ENCODE measurements at regions not wholly inside any gene's neighbourhood (a gene's known extent, or its start where the extent isn't known, plus 50 kb on each side); places are given as distances from the start of the nearest gene placed in this dataset.

DNA sequence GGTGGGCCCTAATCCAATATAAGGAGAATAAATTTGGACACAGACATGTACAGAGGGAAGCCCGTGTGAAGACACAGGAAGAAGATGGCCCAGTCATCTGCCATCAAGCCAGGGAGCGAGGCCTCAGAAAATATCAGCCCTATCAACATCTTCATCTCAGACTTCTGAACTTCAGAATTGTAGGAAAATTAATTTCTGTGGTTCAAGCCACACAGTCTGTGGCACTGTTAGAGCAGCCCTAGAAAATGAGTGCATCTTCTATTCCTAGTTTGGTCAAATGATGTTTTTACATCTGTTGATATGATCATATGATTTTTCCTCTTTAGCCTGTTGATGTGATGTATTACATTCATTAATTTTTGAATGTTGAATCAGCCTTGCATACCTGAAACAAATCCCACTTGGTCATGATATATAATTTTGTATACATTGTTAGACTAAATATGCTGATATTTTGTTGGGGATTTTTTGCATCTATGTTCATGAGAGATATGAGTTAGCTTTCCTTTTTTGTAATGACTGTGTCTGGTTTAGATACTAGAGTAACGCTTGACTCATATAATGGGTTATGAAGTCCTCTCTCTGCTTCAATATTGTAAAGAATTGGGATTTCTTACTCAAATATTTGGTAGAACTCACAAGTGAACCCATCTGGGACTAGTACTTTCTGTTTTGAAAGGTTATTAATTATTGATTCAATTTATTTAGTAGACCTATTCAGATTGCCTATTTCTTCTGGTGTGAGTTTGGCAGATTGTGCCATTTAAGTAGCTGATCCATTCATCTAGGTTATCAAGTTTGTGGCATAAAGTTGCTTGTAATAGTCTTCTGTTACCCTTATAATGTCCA lies 451.4 kb downstream of the EIPR1 start:
- no peak overlapping the region for H3K27ac Mint-ChIP-seq
- ATAC-seq (ENCODE audit: low read depth) (no peak), DNase-seq (ENCODE audit: low spot score in 2 of 2) (no peak)
- H3K9me3 Mint-ChIP-seq = peaks cover 9% of the 10 kb centered on the region
- no peaks in the 10 kb centered on the region for H3K36me3 Mint-ChIP-seq
- H3K4me1 Mint-ChIP-seq = peaks cover 2% of the 10 kb centered on the region
- no peaks in the 10 kb centered on the region for H3K27me3 Mint-ChIP-seq
- no peak overlapping the region for H3K4me3 Mint-ChIP-seq

DNA sequence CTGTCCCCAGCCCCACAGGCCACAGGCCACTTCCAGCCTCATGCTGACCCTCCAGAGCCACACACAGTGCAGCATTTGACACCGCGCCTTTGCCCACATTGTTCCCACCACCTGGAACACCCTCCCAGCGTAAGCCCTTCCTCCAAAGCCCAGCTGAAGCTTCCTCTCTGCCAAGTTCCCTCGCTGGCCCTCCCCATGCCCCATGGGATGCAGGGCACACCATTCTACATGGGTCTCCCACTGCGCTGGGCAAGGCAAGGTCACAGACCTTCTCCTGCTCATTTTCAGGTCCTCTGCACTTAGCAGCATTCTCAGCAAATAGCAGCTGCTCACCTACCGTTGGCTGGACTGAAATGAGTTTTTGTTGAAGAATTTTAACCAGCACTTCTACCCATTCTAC lies 455.5 kb downstream of the EIPR1 start:
- no peak for ATAC-seq (ENCODE audit: low read depth)
- DNase-seq (ENCODE audit: low spot score in 2 of 2) = no peak
- Mint-ChIP-seq H3K4me3 (no peak overlapping the region), H3K27me3 (peaks cover 2% of the 10 kb centered on the region), H3K36me3 (no peaks in the 10 kb centered on the region), H3K4me1 (peaks cover 2% of the 10 kb centered on the region), H3K9me3 (no peaks in the 10 kb centered on the region), H3K27ac (no peak overlapping the region)

DNA sequence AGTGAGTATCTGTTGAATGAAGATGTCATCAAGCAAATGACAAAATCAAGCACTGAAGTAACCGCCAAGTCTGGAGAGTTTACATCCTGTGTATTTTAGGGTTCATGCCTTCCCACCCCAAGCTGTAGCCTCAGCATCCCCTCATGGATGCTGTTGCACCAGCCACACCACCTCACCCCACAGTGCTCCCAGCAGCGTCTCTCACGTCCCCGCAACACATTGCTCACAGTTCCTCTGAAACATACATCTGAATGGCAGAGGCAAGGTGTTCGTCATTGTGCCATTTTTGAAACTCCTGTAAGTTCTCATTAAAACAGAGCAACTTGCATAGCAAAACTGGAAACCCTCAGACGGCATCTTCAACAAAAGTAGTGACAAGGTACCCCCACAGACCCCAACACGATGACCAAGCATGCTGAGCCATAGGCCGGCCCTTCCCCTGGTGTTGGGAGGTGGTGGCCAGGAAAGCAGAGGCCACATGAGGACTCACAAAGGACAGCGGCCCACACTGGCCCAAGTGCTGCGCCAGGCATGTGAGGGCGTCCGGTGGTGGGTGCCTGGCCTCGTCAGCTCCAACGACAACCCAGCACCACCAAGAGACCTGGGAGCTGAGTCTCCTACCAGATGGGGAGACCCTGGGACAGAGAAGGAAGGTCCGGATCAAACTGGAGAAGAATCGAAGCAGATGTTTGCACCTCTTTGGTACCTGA lies 456.5 kb downstream of the EIPR1 start:
- Mint-ChIP-seq H3K9me3 (no peaks in the 10 kb centered on the region), H3K4me1 (no peaks in the 10 kb centered on the region), H3K27me3 (peaks cover 2% of the 10 kb centered on the region), H3K36me3 (no peaks in the 10 kb centered on the region), H3K27ac (no peak overlapping the region), H3K4me3 (no peak overlapping the region)
- ATAC-seq (ENCODE audit: low read depth) = no peak
- DNase-seq (ENCODE audit: low spot score in 2 of 2) = no peak

DNA sequence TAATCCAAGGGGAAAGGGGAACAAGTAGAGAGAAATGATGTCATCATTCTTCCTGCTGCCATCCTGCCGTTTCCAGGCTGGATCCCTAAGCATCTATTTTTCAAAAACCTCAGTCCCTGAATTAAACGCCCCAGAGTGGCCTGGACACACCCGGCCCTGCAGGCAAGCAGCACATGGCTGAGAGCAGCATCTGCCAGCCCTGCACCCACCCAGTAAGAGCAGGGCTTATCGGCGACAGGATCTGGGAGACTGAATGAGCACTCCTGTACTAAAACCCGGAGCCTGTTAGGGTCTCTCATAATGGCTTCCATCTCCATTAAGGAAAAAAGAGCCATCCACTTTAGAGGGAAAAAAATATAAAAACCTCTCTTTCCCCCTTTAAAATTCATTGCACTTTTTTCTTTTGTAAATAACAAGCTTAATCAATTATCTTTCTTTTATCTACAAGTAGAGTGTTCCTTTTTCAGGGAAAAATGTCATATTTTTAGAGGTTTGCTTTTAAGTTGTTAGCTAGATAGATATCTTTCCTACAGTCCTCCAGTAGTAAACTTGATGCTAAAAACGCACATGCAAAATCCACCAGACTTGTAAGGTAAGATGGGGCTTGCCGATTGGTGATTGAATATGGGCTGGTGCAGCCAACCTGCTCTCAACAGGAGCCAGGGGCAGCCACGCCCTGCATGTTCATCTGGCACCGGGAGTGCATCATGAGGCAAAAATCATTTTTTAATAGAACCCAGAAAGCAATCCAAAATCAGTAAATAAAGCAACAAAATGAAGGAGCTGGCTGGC lies 457.8 kb downstream of the EIPR1 start:
- DNase-seq (ENCODE audit: low spot score in 2 of 2) (no peak), ATAC-seq (ENCODE audit: low read depth) (no peak)
- Mint-ChIP-seq H3K27ac (no peak overlapping the region), H3K9me3 (peaks cover 4% of the 10 kb centered on the region), H3K4me3 (no peak overlapping the region), H3K36me3 (no peaks in the 10 kb centered on the region), H3K4me1 (no peaks in the 10 kb centered on the region), H3K27me3 (peaks cover 7% of the 10 kb centered on the region)

DNA sequence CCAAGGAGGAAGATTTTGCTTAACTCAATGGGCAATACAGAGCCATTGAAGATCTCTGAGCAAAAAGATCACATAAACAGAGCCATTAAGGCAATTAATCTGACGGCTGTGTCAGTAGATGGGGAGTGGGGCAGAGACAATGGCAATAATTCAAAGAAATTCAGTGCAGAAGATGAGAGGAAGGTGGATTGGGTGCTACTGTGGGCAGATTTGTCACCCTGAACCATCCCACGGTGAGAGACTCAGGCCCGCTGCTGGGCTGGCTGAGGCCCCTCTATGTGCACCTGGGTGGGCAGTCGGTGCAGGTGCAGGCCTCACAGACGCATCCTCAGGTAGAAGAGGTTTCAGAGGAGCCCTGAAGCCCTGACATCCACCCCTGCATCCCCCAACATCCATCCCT lies 458.6 kb downstream of the EIPR1 start:
- Mint-ChIP-seq H3K4me1 (no peaks in the 10 kb centered on the region), H3K36me3 (no peaks in the 10 kb centered on the region), H3K4me3 (no peak overlapping the region), H3K27ac (no peak overlapping the region), H3K9me3 (peaks cover 4% of the 10 kb centered on the region), H3K27me3 (peaks cover 7% of the 10 kb centered on the region)
- ATAC-seq (ENCODE audit: low read depth) (no peak), DNase-seq (ENCODE audit: low spot score in 2 of 2) (no peak)

DNA sequence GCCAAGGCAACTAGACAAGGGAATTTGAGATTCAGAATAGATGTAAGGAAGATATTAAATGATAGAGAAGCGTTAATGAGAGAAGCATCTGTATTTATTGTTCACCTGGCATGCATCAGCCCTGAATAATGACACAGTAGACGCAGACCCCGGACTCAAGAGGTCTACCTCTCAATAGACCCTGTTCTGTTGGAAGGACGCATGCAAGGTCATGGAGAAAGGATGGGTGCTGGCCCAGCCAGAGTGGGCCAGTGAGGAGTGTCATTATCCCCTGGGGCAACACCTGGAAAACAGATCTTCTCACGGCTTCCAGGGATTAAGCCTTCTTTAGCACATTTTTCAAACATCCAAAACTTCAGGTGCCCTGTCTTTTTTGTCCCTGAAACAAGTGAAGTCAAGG lies 461.0 kb downstream of the EIPR1 start:
- Mint-ChIP-seq H3K4me3 (no peak overlapping the region), H3K4me1 (no peaks in the 10 kb centered on the region), H3K27ac (no peak overlapping the region), H3K9me3 (peaks cover 4% of the 10 kb centered on the region), H3K27me3 (peaks cover 7% of the 10 kb centered on the region), H3K36me3 (no peaks in the 10 kb centered on the region)
- ATAC-seq (ENCODE audit: low read depth) (no peak), DNase-seq (ENCODE audit: low spot score in 2 of 2) (no peak)

DNA sequence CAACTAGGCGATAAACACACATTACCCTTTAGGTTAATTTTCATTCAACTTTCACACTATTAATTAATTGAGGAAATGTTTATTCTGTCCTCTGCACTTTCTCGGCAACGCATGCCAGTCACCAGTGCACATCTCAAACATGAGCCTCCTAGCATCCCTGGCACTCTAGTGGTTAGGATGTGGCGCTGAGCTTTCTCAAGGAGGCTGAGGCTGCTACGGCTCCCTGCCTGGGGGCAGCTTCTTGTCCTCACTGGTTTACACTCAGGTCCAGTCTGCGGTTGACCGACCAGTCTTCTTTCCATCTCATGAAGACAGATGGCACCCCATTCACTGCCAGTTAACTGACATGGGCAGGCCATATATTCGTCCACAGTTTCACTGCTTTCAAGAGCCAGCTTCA lies 463.4 kb downstream of the EIPR1 start:
- H3K27me3 Mint-ChIP-seq = peaks cover 10% of the 10 kb centered on the region
- H3K27ac Mint-ChIP-seq = no peak overlapping the region
- H3K4me3 Mint-ChIP-seq = no peak overlapping the region
- DNase-seq (ENCODE audit: low spot score in 2 of 2) = no peak
- no peaks in the 10 kb centered on the region for H3K4me1 Mint-ChIP-seq
- no peaks in the 10 kb centered on the region for H3K36me3 Mint-ChIP-seq
- H3K9me3 Mint-ChIP-seq = peaks cover 5% of the 10 kb centered on the region
- ATAC-seq (ENCODE audit: low read depth) = no peak

DNA sequence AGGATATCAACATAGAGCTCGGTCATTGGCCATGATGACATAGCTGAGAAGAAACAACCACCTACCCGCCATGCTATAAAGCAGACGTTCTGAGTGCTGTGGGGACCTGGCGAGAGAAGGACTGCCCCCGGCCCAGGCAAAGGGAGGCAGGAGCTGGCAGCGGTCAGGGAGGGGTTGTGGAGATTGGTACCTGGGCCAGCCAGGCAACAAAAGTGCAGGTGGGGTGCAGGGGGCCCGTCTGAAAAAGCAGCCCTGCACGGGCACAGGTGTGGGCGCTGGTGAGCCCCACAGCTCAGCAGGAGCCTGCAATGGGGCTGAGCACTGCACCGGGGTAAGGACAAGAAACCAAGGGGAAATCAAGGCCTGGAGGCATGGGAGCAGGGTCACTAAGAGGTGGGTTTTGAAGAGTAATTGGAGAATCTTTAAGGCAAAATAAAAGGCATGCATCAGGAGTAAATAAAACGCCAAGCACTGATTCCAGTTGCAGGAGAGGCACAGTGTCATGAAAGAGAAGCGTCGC lies 464.0 kb downstream of the EIPR1 start:
- H3K4me1 Mint-ChIP-seq = no peaks in the 10 kb centered on the region
- no peaks in the 10 kb centered on the region for H3K36me3 Mint-ChIP-seq
- no peak for DNase-seq (ENCODE audit: low spot score in 2 of 2)
- no peak overlapping the region for H3K27ac Mint-ChIP-seq
- ATAC-seq (ENCODE audit: low read depth) = no peak
- no peak overlapping the region for H3K4me3 Mint-ChIP-seq
- peaks cover 13% of the 10 kb centered on the region for H3K27me3 Mint-ChIP-seq
- H3K9me3 Mint-ChIP-seq = peaks cover 5% of the 10 kb centered on the region

DNA sequence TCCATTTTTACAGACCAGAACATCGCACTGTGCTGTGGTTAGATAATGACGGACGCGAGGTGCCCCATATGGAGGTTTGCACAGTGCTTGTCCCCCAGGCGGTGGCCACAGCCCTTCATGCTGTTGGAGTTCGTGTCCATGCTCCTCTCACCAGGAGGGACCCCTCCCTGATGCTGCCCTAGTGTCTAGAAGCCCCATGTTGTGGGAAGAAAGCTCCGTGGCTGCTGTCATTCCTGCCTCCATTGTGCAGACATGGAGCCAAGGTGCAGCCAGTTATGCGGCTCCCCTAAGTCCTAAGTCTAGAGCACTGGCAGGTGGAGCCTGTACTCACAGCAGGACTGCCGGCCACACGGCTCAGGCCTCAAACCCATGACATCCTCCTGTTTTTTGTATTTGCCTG lies 464.9 kb downstream of the EIPR1 start:
- H3K4me1 Mint-ChIP-seq = no peaks in the 10 kb centered on the region
- H3K9me3 Mint-ChIP-seq = peaks cover 5% of the 10 kb centered on the region
- peaks cover 13% of the 10 kb centered on the region for H3K27me3 Mint-ChIP-seq
- no peak overlapping the region for H3K4me3 Mint-ChIP-seq
- H3K27ac Mint-ChIP-seq = no peak overlapping the region
- ATAC-seq (ENCODE audit: low read depth) (no peak), DNase-seq (ENCODE audit: low spot score in 2 of 2) (no peak)
- H3K36me3 Mint-ChIP-seq = no peaks in the 10 kb centered on the region

DNA sequence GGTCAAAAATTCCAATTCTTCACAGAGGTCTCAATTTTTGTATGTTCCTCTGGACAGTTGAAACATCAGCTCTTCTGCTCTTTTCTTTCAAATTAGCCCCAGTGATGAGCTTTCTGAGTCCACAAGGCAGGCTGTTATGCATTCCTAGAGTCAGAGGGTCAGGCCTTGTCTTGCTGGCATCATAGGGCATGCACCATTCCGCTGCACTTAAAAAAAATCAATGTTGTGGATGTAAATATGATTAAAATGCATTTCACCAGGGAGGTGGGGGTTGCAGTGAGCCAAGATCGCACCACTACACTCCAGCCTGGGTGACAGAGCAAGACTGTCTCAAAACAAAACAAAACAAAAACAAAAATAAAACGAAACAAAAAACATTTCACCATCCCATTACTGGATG lies 465.3 kb downstream of the EIPR1 start:
- H3K27ac Mint-ChIP-seq = no peak overlapping the region
- peaks cover 13% of the 10 kb centered on the region for H3K27me3 Mint-ChIP-seq
- no peak for ATAC-seq (ENCODE audit: low read depth)
- no peak overlapping the region for H3K4me3 Mint-ChIP-seq
- no peaks in the 10 kb centered on the region for H3K4me1 Mint-ChIP-seq
- peaks cover 5% of the 10 kb centered on the region for H3K9me3 Mint-ChIP-seq
- no peak for DNase-seq (ENCODE audit: low spot score in 2 of 2)
- no peaks in the 10 kb centered on the region for H3K36me3 Mint-ChIP-seq

DNA sequence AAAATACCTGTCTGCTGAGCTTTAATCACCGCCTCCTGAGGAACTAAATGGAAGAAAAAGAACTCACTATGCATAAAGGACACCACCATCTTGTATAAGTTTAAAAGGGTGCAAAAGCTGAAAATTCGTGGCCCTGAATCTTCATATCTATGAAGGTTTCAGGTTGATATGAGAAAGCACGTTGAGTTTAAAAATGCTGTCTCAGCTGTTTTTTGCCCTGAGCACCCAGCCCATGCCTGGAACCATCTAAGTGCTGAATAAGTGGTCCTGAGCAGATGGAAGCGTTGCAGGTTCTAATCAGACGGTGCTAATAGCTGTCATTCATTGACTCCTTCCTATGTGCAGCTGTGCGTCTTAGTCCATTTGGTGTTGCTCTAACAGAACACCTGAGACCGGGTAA lies 467.4 kb downstream of the EIPR1 start:
- no peaks in the 10 kb centered on the region for H3K36me3 Mint-ChIP-seq
- no peak for DNase-seq (ENCODE audit: low spot score in 2 of 2)
- H3K27ac Mint-ChIP-seq = no peak overlapping the region

DNA sequence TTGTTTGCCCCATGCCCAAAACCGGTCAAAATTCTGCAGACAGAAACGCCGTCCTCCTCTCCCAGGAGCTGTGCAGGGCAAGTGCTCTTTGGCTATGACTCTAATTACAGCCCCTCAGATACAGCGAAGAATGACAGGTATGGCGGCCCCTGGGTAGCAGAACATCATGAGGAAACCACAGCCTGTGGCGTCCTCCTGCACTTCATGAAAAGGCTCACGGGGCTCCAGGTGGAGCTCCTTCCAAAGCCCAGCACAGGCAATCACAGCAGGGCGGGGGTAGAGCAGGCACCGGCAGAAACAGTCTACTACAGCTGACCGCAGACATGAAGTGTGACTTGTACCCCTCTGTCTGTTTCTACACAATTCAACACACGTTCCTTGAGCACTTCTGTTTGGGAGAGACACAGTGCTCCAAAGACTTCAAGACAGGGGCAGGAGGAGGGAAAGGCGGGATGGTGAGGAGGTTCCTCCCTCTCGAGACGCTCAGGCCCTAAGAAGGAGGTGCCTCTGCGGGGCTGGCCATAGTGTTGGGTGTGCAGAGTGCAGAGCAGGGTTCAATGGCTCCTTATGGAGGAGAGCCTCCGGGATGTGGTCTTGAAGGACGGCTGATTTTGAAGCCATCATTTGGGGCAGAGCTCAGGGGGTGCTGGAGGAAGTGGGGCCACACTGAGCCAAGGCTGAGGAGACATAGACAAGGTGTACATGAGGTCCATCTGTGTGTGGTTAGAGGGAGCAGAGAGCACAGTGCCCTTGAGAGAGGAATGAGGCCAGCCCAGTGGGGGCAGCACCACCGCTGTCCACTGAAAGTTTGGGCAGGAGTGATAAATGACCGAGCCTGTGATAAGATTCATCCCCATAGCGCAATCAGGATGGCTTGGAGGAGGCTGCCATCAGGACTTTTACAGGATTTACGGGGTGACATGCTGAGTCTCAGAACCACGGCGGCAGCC lies 468.3 kb downstream of the EIPR1 start:
- DNase-seq (ENCODE audit: low spot score in 2 of 2) (no peak), ATAC-seq (ENCODE audit: low read depth) (no peak)
- Mint-ChIP-seq H3K36me3 (no peaks in the 10 kb centered on the region), H3K27ac (no peak overlapping the region), H3K4me1 (no peaks in the 10 kb centered on the region), H3K27me3 (peaks cover 7% of the 10 kb centered on the region), H3K4me3 (no peak overlapping the region), H3K9me3 (peaks cover 1% of the 10 kb centered on the region)

More for the DNA sequence above, 467.4 kb downstream of the EIPR1 start:
- H3K4me1 Mint-ChIP-seq = no peaks in the 10 kb centered on the region
- ATAC-seq (ENCODE audit: low read depth) = no peak
- H3K4me3 Mint-ChIP-seq = no peak overlapping the region
- H3K9me3 Mint-ChIP-seq = peaks cover 1% of the 10 kb centered on the region
- peaks cover 9% of the 10 kb centered on the region for H3K27me3 Mint-ChIP-seq

DNA sequence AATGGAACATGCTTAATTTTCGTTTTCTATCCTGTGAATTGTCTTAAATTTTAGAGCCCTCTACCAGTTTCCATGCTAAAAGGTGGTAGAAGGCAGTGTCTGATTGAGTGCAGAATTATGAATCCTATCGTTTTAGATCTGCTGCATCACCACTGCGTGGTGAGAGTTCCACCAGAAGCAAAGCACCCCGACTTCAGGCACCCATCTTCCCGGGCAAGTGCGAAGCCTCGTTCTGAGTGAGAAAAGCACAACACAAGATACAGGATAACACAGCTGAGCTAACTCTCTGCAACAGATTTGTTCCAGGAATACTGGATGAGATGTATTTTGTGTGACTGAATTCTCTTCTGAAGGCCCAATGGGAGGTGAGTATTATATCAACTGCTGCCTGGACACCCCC lies 471.5 kb downstream of the EIPR1 start:
- Mint-ChIP-seq H3K36me3 (no peaks in the 10 kb centered on the region), H3K4me1 (peaks cover 10% of the 10 kb centered on the region), H3K27ac (no peak overlapping the region), H3K9me3 (peaks cover 1% of the 10 kb centered on the region), H3K27me3 (peaks cover 7% of the 10 kb centered on the region), H3K4me3 (no peak overlapping the region)
- no peak for ATAC-seq (ENCODE audit: low read depth)
- DNase-seq (ENCODE audit: low spot score in 2 of 2) = no peak
